ENCODE measurements at regions not wholly inside any gene's neighbourhood (a gene's known extent, or its start where the extent isn't known, plus 50 kb on each side); places are given as distances from the start of the nearest gene placed in this dataset.
"Not testable (repeated sequence)": the region's sequence is repeated elsewhere in the genome, so short reads cannot be mapped to it uniquely, and the experiment has no call there.

GRCh38 chr21:9874136-9874535, 647.2 kb upstream of the TPTE start:
- H3K4me1 ChIP-seq (ENCODE audit: insufficient read depth, insufficient read length); H3K27me3 ChIP-seq (ENCODE audit: insufficient read depth, insufficient read length); H3K9ac ChIP-seq (ENCODE audit: insufficient read length, low read depth); DNase-seq (ENCODE audit: low read depth, low spot score); H3K9me3 ChIP-seq (ENCODE audit: insufficient read depth, low read length); H3K36me3 ChIP-seq (ENCODE audit: insufficient read depth, insufficient read length, low read length); H3K4me3 ChIP-seq (ENCODE audit: insufficient read length, low read depth): not testable (repeated sequence)

GRCh38 chr21:9881430-9881829, 640.0 kb upstream of the TPTE start:
- H3K36me3 ChIP-seq (ENCODE audit: insufficient read depth, insufficient read length, low read length); H3K27me3 ChIP-seq (ENCODE audit: insufficient read depth, insufficient read length); H3K4me1 ChIP-seq (ENCODE audit: insufficient read depth, insufficient read length); H3K4me3 ChIP-seq (ENCODE audit: insufficient read length, low read depth); DNase-seq (ENCODE audit: low read depth, low spot score); H3K9ac ChIP-seq (ENCODE audit: insufficient read length, low read depth): not testable (repeated sequence)
- H3K9me3 ChIP-seq (ENCODE audit: insufficient read depth, low read length) = peaks cover 16% of the 10 kb centered on the region; the same call in 1 of the 2 replicates

- H3K27me3 ChIP-seq (ENCODE audit: insufficient read depth, insufficient read length); H3K36me3 ChIP-seq (ENCODE audit: insufficient read depth, insufficient read length, low read length); H3K4me1 ChIP-seq (ENCODE audit: insufficient read depth, insufficient read length); H3K9ac ChIP-seq (ENCODE audit: insufficient read length, low read depth); H3K4me3 ChIP-seq (ENCODE audit: insufficient read length, low read depth); DNase-seq (ENCODE audit: low read depth, low spot score): not testable (repeated sequence)
- H3K9me3 ChIP-seq (ENCODE audit: insufficient read depth, low read length) = peaks cover 12% of the 10 kb centered on the region; the same call in 1 of the 2 replicates
Measured at GRCh38 chr21:9883047-9883446, 638.3 kb upstream of the TPTE start.

GRCh38 chr21:9883571-9884282, 637.7 kb upstream of the TPTE start:
- H3K27me3 ChIP-seq (ENCODE audit: insufficient read depth, insufficient read length); H3K4me3 ChIP-seq (ENCODE audit: insufficient read length, low read depth); H3K4me1 ChIP-seq (ENCODE audit: insufficient read depth, insufficient read length); H3K9ac ChIP-seq (ENCODE audit: insufficient read length, low read depth); H3K36me3 ChIP-seq (ENCODE audit: insufficient read depth, insufficient read length, low read length); DNase-seq (ENCODE audit: low read depth, low spot score): not testable (repeated sequence)
- H3K9me3 ChIP-seq (ENCODE audit: insufficient read depth, low read length) = peaks cover 12% of the 10 kb centered on the region; the same call in 1 of the 2 replicates

GRCh38 chr21:9888500-9888899, 632.9 kb upstream of the TPTE start:
- DNase-seq (ENCODE audit: low read depth, low spot score); H3K9ac ChIP-seq (ENCODE audit: insufficient read length, low read depth); H3K4me1 ChIP-seq (ENCODE audit: insufficient read depth, insufficient read length); H3K9me3 ChIP-seq (ENCODE audit: insufficient read depth, low read length); H3K36me3 ChIP-seq (ENCODE audit: insufficient read depth, insufficient read length, low read length); H3K27me3 ChIP-seq (ENCODE audit: insufficient read depth, insufficient read length); H3K4me3 ChIP-seq (ENCODE audit: insufficient read length, low read depth): not testable (repeated sequence)

- H3K27me3 ChIP-seq (ENCODE audit: insufficient read depth, insufficient read length); H3K4me3 ChIP-seq (ENCODE audit: insufficient read length, low read depth); DNase-seq (ENCODE audit: low read depth, low spot score); H3K4me1 ChIP-seq (ENCODE audit: insufficient read depth, insufficient read length); H3K36me3 ChIP-seq (ENCODE audit: insufficient read depth, insufficient read length, low read length); H3K9me3 ChIP-seq (ENCODE audit: insufficient read depth, low read length); H3K9ac ChIP-seq (ENCODE audit: insufficient read length, low read depth): not testable (repeated sequence)
Measured at GRCh38 chr21:9903579-9903978, 617.8 kb upstream of the TPTE start.

- H3K27me3 ChIP-seq (ENCODE audit: insufficient read depth, insufficient read length); H3K9me3 ChIP-seq (ENCODE audit: insufficient read depth, low read length); DNase-seq (ENCODE audit: low read depth, low spot score); H3K4me3 ChIP-seq (ENCODE audit: insufficient read length, low read depth); H3K9ac ChIP-seq (ENCODE audit: insufficient read length, low read depth); H3K4me1 ChIP-seq (ENCODE audit: insufficient read depth, insufficient read length); H3K36me3 ChIP-seq (ENCODE audit: insufficient read depth, insufficient read length, low read length): not testable (repeated sequence)
Measured at GRCh38 chr21:9914135-9914534, 607.2 kb upstream of the TPTE start.

- H3K36me3 ChIP-seq (ENCODE audit: insufficient read depth, insufficient read length, low read length); H3K4me3 ChIP-seq (ENCODE audit: insufficient read length, low read depth); H3K9ac ChIP-seq (ENCODE audit: insufficient read length, low read depth); H3K27me3 ChIP-seq (ENCODE audit: insufficient read depth, insufficient read length); H3K4me1 ChIP-seq (ENCODE audit: insufficient read depth, insufficient read length); DNase-seq (ENCODE audit: low read depth, low spot score); H3K9me3 ChIP-seq (ENCODE audit: insufficient read depth, low read length): not testable (repeated sequence)
Measured at GRCh38 chr21:9919446-9919845, 601.9 kb upstream of the TPTE start.

- not testable (repeated sequence) for H3K27me3 ChIP-seq (ENCODE audit: insufficient read depth, insufficient read length); H3K36me3 ChIP-seq (ENCODE audit: insufficient read depth, insufficient read length, low read length); DNase-seq (ENCODE audit: low read depth, low spot score); H3K4me3 ChIP-seq (ENCODE audit: insufficient read length, low read depth); H3K9ac ChIP-seq (ENCODE audit: insufficient read length, low read depth); H3K4me1 ChIP-seq (ENCODE audit: insufficient read depth, insufficient read length)
- H3K9me3 ChIP-seq (ENCODE audit: insufficient read depth, low read length) = peaks cover 37% of the 10 kb centered on the region
Measured at GRCh38 chr21:9943639-9944038, 577.7 kb upstream of the TPTE start.

GRCh38 chr21:9946057-9946456, 575.3 kb upstream of the TPTE start:
- H3K9me3 ChIP-seq (ENCODE audit: insufficient read depth, low read length) = peaks cover 37% of the 10 kb centered on the region
- not testable (repeated sequence) for DNase-seq (ENCODE audit: low read depth, low spot score)

GRCh38 chr21:9949510-9950289, 571.7 kb upstream of the TPTE start:
- H3K4me1 ChIP-seq (ENCODE audit: insufficient read depth, insufficient read length); H3K9ac ChIP-seq (ENCODE audit: insufficient read length, low read depth); H3K36me3 ChIP-seq (ENCODE audit: insufficient read depth, insufficient read length, low read length); H3K4me3 ChIP-seq (ENCODE audit: insufficient read length, low read depth); DNase-seq (ENCODE audit: low read depth, low spot score); H3K27me3 ChIP-seq (ENCODE audit: insufficient read depth, insufficient read length): not testable (repeated sequence)
- H3K9me3 ChIP-seq (ENCODE audit: insufficient read depth, low read length) = peaks cover 31% of the 10 kb centered on the region

More at GRCh38 chr21:9946057-9946456, 575.3 kb upstream of the TPTE start:
- H3K36me3 ChIP-seq (ENCODE audit: insufficient read depth, insufficient read length, low read length); H3K9ac ChIP-seq (ENCODE audit: insufficient read length, low read depth); H3K4me3 ChIP-seq (ENCODE audit: insufficient read length, low read depth); H3K27me3 ChIP-seq (ENCODE audit: insufficient read depth, insufficient read length); H3K4me1 ChIP-seq (ENCODE audit: insufficient read depth, insufficient read length): not testable (repeated sequence)

- not testable (repeated sequence) for H3K4me1 ChIP-seq (ENCODE audit: insufficient read depth, insufficient read length); H3K9ac ChIP-seq (ENCODE audit: insufficient read length, low read depth); H3K36me3 ChIP-seq (ENCODE audit: insufficient read depth, insufficient read length, low read length); DNase-seq (ENCODE audit: low read depth, low spot score); H3K27me3 ChIP-seq (ENCODE audit: insufficient read depth, insufficient read length); H3K4me3 ChIP-seq (ENCODE audit: insufficient read length, low read depth)
- H3K9me3 ChIP-seq (ENCODE audit: insufficient read depth, low read length) = peaks cover 25% of the 10 kb centered on the region
Measured at GRCh38 chr21:9950363-9950762, 571.0 kb upstream of the TPTE start.
